ENCODE measurements at regions not wholly inside any gene's neighbourhood (a gene's known extent, or its start where the extent isn't known, plus 50 kb on each side); places are given as distances from the start of the nearest gene placed in this dataset.

GRCh38 chr20:41992481-41992880 lies 374.3 kb upstream of the CHD6 start:
- peaks cover 10% of the 10 kb centered on the region for H3K9me3 ChIP-seq (ENCODE audit: control insufficient read depth, insufficient read depth, low read length)
- H2BK5ac ChIP-seq (ENCODE audit: low read depth, low read length, poor library complexity, severe bottlenecking), result no peak overlapping the region
- dilution Hi-C loops (cut with HindIII; ENCODE audit: low sequenced_read_pairs, unreplicated experiment), result no loop called here
- no peak overlapping the region for H4K8ac ChIP-seq (ENCODE audit: low read depth in 2 of 2, low read length in 2 of 2)
- H4K91ac ChIP-seq (ENCODE audit: insufficient read depth, low read depth, low read length), result no peak overlapping the region
- H3K4me3 ChIP-seq (ENCODE audit: insufficient read depth, low read depth, low read length), result no peak overlapping the region
- intact Hi-C loops (cut with micrococcal nuclease), result no loop called here
- no peaks in the 10 kb centered on the region for H4K20me1 ChIP-seq (ENCODE audit: insufficient read depth, low read length)
- H3K79me1 ChIP-seq (ENCODE audit: low read depth in 1 of 2, low read length in 2 of 2), result no peaks in the 10 kb centered on the region
- H3K27ac ChIP-seq (ENCODE audit: insufficient read depth, low read length), result no peak overlapping the region
- in situ Hi-C loops (cut with MboI; ENCODE audit: low sequenced_read_pairs), result no loop called here
- H2BK120ac ChIP-seq (ENCODE audit: low read depth, low read length), result no peak overlapping the region
- H2AK5ac ChIP-seq (ENCODE audit: low read depth, low read length), result no peak overlapping the region
- ChIA-PET POLR2A (ENCODE audit: unreplicated experiment) (no interaction called here), CTCF (no interaction called here)
- no peaks in the 10 kb centered on the region for H3K27me3 ChIP-seq (ENCODE audit: control insufficient read depth, insufficient read depth, low read length)
- H3K9ac ChIP-seq (ENCODE audit: low read depth, low read length), result no peak overlapping the region
- H2BK15ac ChIP-seq (ENCODE audit: low read depth, low read length), result no peak overlapping the region
- no peak overlapping the region for H3K4ac ChIP-seq (ENCODE audit: low read depth, low read length)
- no peaks in the 10 kb centered on the region for H3K4me1 ChIP-seq (ENCODE audit: control insufficient read depth, insufficient read depth, low read length)
- no peak for TF ChIP-seq POLR2A (IDR thresholded peaks at IDR 0.05; ENCODE audit: low read depth, low read length)
- no peak overlapping the region for H3K56ac ChIP-seq (ENCODE audit: extremely low read depth, insufficient read depth, low read length)
- no peak overlapping the region for H4K5ac ChIP-seq (ENCODE audit: low read depth, low read length)
- H3K36me3 ChIP-seq (ENCODE audit: control insufficient read depth, insufficient read depth, low read length), result no peaks in the 10 kb centered on the region
- no peak overlapping the region for H2BK20ac ChIP-seq (ENCODE audit: low read depth, low read length)
- no peak overlapping the region for H3K14ac ChIP-seq (replicated peaks; ENCODE audit: low read depth, low read length)
- no peak overlapping the region for H3K4me2 ChIP-seq (ENCODE audit: low read depth, low read length)
- H3K9me1 ChIP-seq (ENCODE audit: insufficient read depth, low read length), result no peaks in the 10 kb centered on the region
- no peak overlapping the region for H2AFZ ChIP-seq (replicated peaks; ENCODE audit: low read length, poor library complexity)
- H3K23ac ChIP-seq (ENCODE audit: low read depth, low read length), result no peak overlapping the region
- H2AK9ac ChIP-seq (replicated peaks; ENCODE audit: low read depth, low read length, poor library complexity), result no peak overlapping the region
- BruUV-seq (replicated peaks), result no TSS peak
- DNase-seq (no peak), ATAC-seq (ENCODE audit: low read depth) (no peak)
- no peak overlapping the region for H3K18ac ChIP-seq (ENCODE audit: low read depth, low read length)
- WGBS, 2 experiments (ENCODE audit: extremely low coverage in 2 of 2, insufficient read length in 1 of 2), result no CpG with 5 or more reads among the region's 4 CpGs
